H1 (cell line): ENCODE measurements at regions not wholly inside any gene's neighbourhood (a gene's known extent, or its start where the extent isn't known, plus 50 kb on each side); places are given as distances from the start of the nearest gene placed in this dataset.

Experiments
- ATF3 ChIP-seq: IDR thresholded peaks from 2 replicates; pipeline ENCODE4 v1.6.1; 2011; ENCODE audit warnings: low read depth, mild to moderate bottlenecking, low read length; ENCODE audit not compliant: insufficient read depth
- CTCF ChIP-seq, 3 experiments: IDR thresholded peaks; 1 replicate in 2 of 3; 2 replicates in 1 of 3; pipeline versions ENCODE4 v1.5.1 to v1.6.1; 2011; ENCODE audit warnings: low read length in 3 of 3, mild to moderate bottlenecking in 3 of 3, inconsistent platforms in 2 of 3, low read depth in 1 of 3, moderate library complexity in 1 of 3; ENCODE audit not compliant: insufficient read depth in 1 of 3; ENCODE audit errors: control extremely low read depth in 1 of 3
- GABPA ChIP-seq: IDR thresholded peaks from 2 replicates; pipeline ENCODE4 v1.6.1; 2011; ENCODE audit warnings: mild to moderate bottlenecking, low read length, moderate library complexity, borderline replicate concordance; ENCODE audit not compliant: insufficient read depth
- NANOG ChIP-seq: IDR thresholded peaks from 2 replicates; pipeline ENCODE4 v1.6.1; 2011; ENCODE audit warnings: low read length, low read depth, mild to moderate bottlenecking, inconsistent platforms; ENCODE audit not compliant: insufficient read depth, poor library complexity, severe bottlenecking
- POLR2A ChIP-seq, 2 experiments: IDR thresholded peaks; 1 replicate in 1 of 2; 2 replicates in 1 of 2; pipeline ENCODE4 v1.6.1; 2011; ENCODE audit warnings: low read depth in 2 of 2, low read length in 2 of 2, mild to moderate bottlenecking in 2 of 2; ENCODE audit errors: control extremely low read depth in 1 of 2
- POLR2AphosphoS5 ChIP-seq: IDR thresholded peaks from 2 replicates; pipeline ENCODE4 v1.6.1; 2011; ENCODE audit warnings: low read depth, low read length
- RAD21 ChIP-seq, 2 experiments: IDR thresholded peaks in 1 of 2; conservative IDR thresholded peaks in 1 of 2; 2 replicates each; pipeline ENCODE4 v1.6.1; 2011; ENCODE audit warnings: low read depth in 2 of 2, low read length in 2 of 2, improper control_type of control experiment in 1 of 2, inconsistent platforms in 1 of 2, mild to moderate bottlenecking in 1 of 2, moderate library complexity in 1 of 2
- TAF7 ChIP-seq: optimal IDR thresholded peaks from 2 replicates; pipeline ENCODE3; 2011; ENCODE audit warnings: low read depth, mild to moderate bottlenecking, inconsistent platforms, low read length, moderate library complexity, borderline replicate concordance

GRCh38 chr2:150872756-150873395 lies 385.4 kb upstream of the RND3 start:
- TF ChIP-seq CTCF (IDR thresholded peaks at IDR 0.05; ENCODE audit: control extremely low read depth in 1 of 3, insufficient read depth in 1 of 3, low read depth in 1 of 3, low read length in 3 of 3), result peak in 2 of 3 experiments; percentile 6 to 10; a peak in 2 of 4 replicates
- no peak for TF ChIP-seq NANOG
- TF ChIP-seq GABPA, result no peak
- TF ChIP-seq ATF3, result no peak
- TF ChIP-seq POLR2A (IDR thresholded peaks at IDR 0.05; ENCODE audit: control extremely low read depth in 1 of 2, low read depth in 2 of 2, low read length in 2 of 2), result no peak
- peak; percentile 21 to 43; a peak in 3 of 4 replicates for TF ChIP-seq RAD21 (IDR thresholded peaks at IDR 0.05 in 1 of 2, conservative IDR thresholded peaks at IDR 0.05 in 1 of 2; ENCODE audit: low read depth in 2 of 2, low read length in 2 of 2)
- no peak for TF ChIP-seq POLR2AphosphoS5
- no peak for TF ChIP-seq TAF7
